IMR-90 (cell line): ENCODE measurements at regions not wholly inside any gene's neighbourhood (a gene's known extent, or its start where the extent isn't known, plus 50 kb on each side); places are given as distances from the start of the nearest gene placed in this dataset. TPM values are rescaled to one million over a fixed set of nuclear protein-coding genes. Genes with fewer than 3 reads are reported as not detected.

ENCODE experiments used
- ATAC-seq: fragments of 200-7000 bp; cut with Tn5 transposase; 2 replicates; pipeline ENCODE4 v1.9.1; 2020; ENCODE audit warnings: low read depth, mild to moderate bottlenecking, moderate library complexity
- BruUV-seq: library from RNA; stranded (reverse); fragments of 400-500 nt; replicated peaks from 2 replicates; lab custom pipeline; 2021; lab: Mats Ljungman, UMichigan
- CTCF ChIA-PET: fragments of 300-600 bp; formaldehyde crosslinking; extraction: SDS; loops from one replicate; lab custom pipeline; 2021; ENCODE audit warnings: antibody characterized with exemption; lab: Yijun Ruan, JAX
- POLR2A ChIA-PET: fragments of 300-600 bp; sonication (Branson Sonifier 250); formaldehyde crosslinking; loops from one replicate; lab custom pipeline; 2022; ENCODE audit warnings: antibody characterized with exemption; ENCODE audit not compliant: unreplicated experiment; lab: Charles Lee
- DNase-seq: peaks from one replicate; pipeline ENCODE4 v3.0.0; 2013
- H2AFZ ChIP-seq: replicated peaks from 2 replicates; pipeline ENCODE3; 2013; ENCODE audit warnings: low read length, mild to moderate bottlenecking; ENCODE audit not compliant: poor library complexity
- H2AK5ac ChIP-seq: 2 replicates; pipeline ENCODE4 v1.6.1; 2013; ENCODE audit warnings: low read depth, low read length, inconsistent platforms
- H2AK9ac ChIP-seq: replicated peaks from 2 replicates; pipeline ENCODE3; 2013; ENCODE audit warnings: mild to moderate bottlenecking, low read depth, low read length, moderate library complexity; ENCODE audit not compliant: poor library complexity
- H2BK120ac ChIP-seq: 2 replicates; pipeline ENCODE4 v1.6.1; 2013; ENCODE audit warnings: low read depth, low read length, inconsistent platforms
- H2BK15ac ChIP-seq: 3 replicates; pipeline ENCODE4 v1.6.1; 2013; ENCODE audit warnings: low read depth, low read length, inconsistent platforms
- H2BK20ac ChIP-seq: 2 replicates; pipeline ENCODE4 v1.6.1; 2013; ENCODE audit warnings: low read depth, mild to moderate bottlenecking, inconsistent platforms, low read length, moderate library complexity
- H2BK5ac ChIP-seq: 2 replicates; pipeline ENCODE4 v1.6.1; 2013; ENCODE audit warnings: mild to moderate bottlenecking, low read depth, low read length, inconsistent platforms; ENCODE audit not compliant: poor library complexity, severe bottlenecking
- H3K14ac ChIP-seq: replicated peaks from 2 replicates; pipeline ENCODE4 v1.6.1; 2013; ENCODE audit warnings: low read depth, low read length, inconsistent platforms
- H3K18ac ChIP-seq: 2 replicates; pipeline ENCODE4 v1.6.1; 2013; ENCODE audit warnings: low read depth, low read length, control low read depth
- H3K23ac ChIP-seq: 2 replicates; pipeline ENCODE4 v1.6.1; 2013; ENCODE audit warnings: low read depth, low read length, inconsistent platforms
- H3K27ac ChIP-seq: 2 replicates; pipeline ENCODE4 v1.5.1; 2013; ENCODE audit warnings: mild to moderate bottlenecking, control low read depth, low read length; ENCODE audit not compliant: insufficient read depth
- H3K27me3 ChIP-seq: 2 replicates; pipeline ENCODE4 v1.6.1; 2013; ENCODE audit warnings: low read length; ENCODE audit not compliant: control insufficient read depth, insufficient read depth
- H3K36me3 ChIP-seq: 2 replicates; pipeline ENCODE4 v1.6.1; 2013; ENCODE audit warnings: low read length, mixed read lengths; ENCODE audit not compliant: control insufficient read depth, insufficient read depth
- H3K4ac ChIP-seq: 2 replicates; pipeline ENCODE4 v1.6.1; 2013; ENCODE audit warnings: low read depth, low read length, inconsistent platforms
- H3K4me1 ChIP-seq: 2 replicates; pipeline ENCODE4 v1.6.1; 2013; ENCODE audit warnings: low read length, mixed read lengths; ENCODE audit not compliant: control insufficient read depth, insufficient read depth
- H3K4me2 ChIP-seq: 2 replicates; pipeline ENCODE4 v1.6.1; 2013; ENCODE audit warnings: low read depth, mild to moderate bottlenecking, control low read depth, low read length, moderate library complexity
- H3K4me3 ChIP-seq: 2 replicates; pipeline ENCODE4 v1.5.1; 2013; ENCODE audit warnings: low read depth, mild to moderate bottlenecking, control low read depth, low read length, moderate library complexity; ENCODE audit not compliant: insufficient read depth
- H3K56ac ChIP-seq: 2 replicates; pipeline ENCODE4 v1.6.1; 2013; ENCODE audit warnings: low read length, inconsistent platforms; ENCODE audit not compliant: insufficient read depth; ENCODE audit errors: extremely low read depth
- H3K79me1 ChIP-seq, 2 experiments: 2 replicates each; pipeline ENCODE4 v1.6.1; 2013; ENCODE audit warnings: low read length in 2 of 2, inconsistent platforms in 1 of 2, low read depth in 1 of 2
- H3K9ac ChIP-seq: 2 replicates; pipeline ENCODE4 v1.6.1; 2013; ENCODE audit warnings: low read depth, low read length, control low read depth
- H3K9me1 ChIP-seq: 2 replicates; pipeline ENCODE4 v1.6.1; 2013; ENCODE audit warnings: low read length, inconsistent platforms; ENCODE audit not compliant: insufficient read depth
- H3K9me3 ChIP-seq: 2 replicates; pipeline ENCODE4 v1.6.1; 2013; ENCODE audit warnings: low read length; ENCODE audit not compliant: control insufficient read depth, insufficient read depth
- H4K20me1 ChIP-seq: 2 replicates; pipeline ENCODE4 v1.6.1; 2013; ENCODE audit warnings: low read length, inconsistent platforms; ENCODE audit not compliant: insufficient read depth
- H4K5ac ChIP-seq: 2 replicates; pipeline ENCODE4 v1.6.1; 2013; ENCODE audit warnings: mild to moderate bottlenecking, low read depth, low read length, control low read depth
- H4K8ac ChIP-seq, 2 experiments: 2 replicates each; pipeline ENCODE4 v1.6.1; 2013; ENCODE audit warnings: low read depth in 2 of 2, low read length in 2 of 2, control low read depth in 1 of 2, inconsistent platforms in 1 of 2
- H4K91ac ChIP-seq: 2 replicates; pipeline ENCODE4 v1.6.1; 2013; ENCODE audit warnings: low read depth, low read length, inconsistent platforms; ENCODE audit not compliant: insufficient read depth
- CHD1 ChIP-seq: IDR thresholded peaks from 2 replicates; pipeline ENCODE4 v1.6.1; 2012; ENCODE audit warnings: low read depth, low read length, improper control_type of control experiment
- ELK1 ChIP-seq: fragments of 150-350 bp; IDR thresholded peaks from 2 replicates; pipeline ENCODE4 v1.6.1; 2016; ENCODE audit warnings: low read depth, mild to moderate bottlenecking, low read length, moderate library complexity, borderline replicate concordance
- MAFK ChIP-seq: IDR thresholded peaks from 2 replicates; pipeline ENCODE4 v1.6.1; 2012; ENCODE audit warnings: low read depth, low read length, improper control_type of control experiment
- POLR2A ChIP-seq: IDR thresholded peaks from 2 replicates; pipeline ENCODE4 v1.6.1; 2012; ENCODE audit warnings: mild to moderate bottlenecking, low read depth, low read length
- RFX5 ChIP-seq: IDR thresholded peaks from 2 replicates; pipeline ENCODE4 v1.8.0; 2012; ENCODE audit warnings: low read depth, mild to moderate bottlenecking, low read length, moderate library complexity
- WGBS, 2 experiments: methylation state at CpG; one replicate each; pipeline versions ENCODE4 v1.1.5 to v1.1.7; 2013; ENCODE audit warnings: missing lambda C conversion rate in 2 of 2; ENCODE audit not compliant: insufficient read length in 1 of 2; ENCODE audit errors: extremely low coverage in 2 of 2; 5-methylcytosine and 5-hydroxymethylcytosine counted together
- dilution Hi-C: fragments of 300-500 bp; cut with HindIII; formaldehyde crosslinking; loops from one replicate; pipeline ENCODE4 v1.14.3; 2018; ENCODE audit warnings: low sequenced_read_pairs; ENCODE audit not compliant: unreplicated experiment
- in situ Hi-C: fragments of 300-500 bp; cut with MboI; formaldehyde crosslinking; loops from 3 replicates; pipeline ENCODE4 v1.14.3; 2019; ENCODE audit warnings: low sequenced_read_pairs, inconsistent platforms, mixed read lengths
- intact Hi-C: fragments of 100-400 bp; cut with micrococcal nuclease; formaldehyde crosslinking; loops from 2 replicates; pipeline ENCODE4 v1.10.0; 2022
- microRNA-seq, 2 experiments: library from miRNA; stranded (forward) in 1 of 2; unstranded in 1 of 2; fragments of 10-50 nt in 1 of 2; fragments of <30 nt in 1 of 2; gene quantifications in 1 of 2; microRNA quantifications in 1 of 2; one replicate each; pipeline versions ENCODE3 to v1.1.0; 2013 to 2020; ENCODE audit not compliant: insufficient read depth in 1 of 2, insufficient read length in 1 of 2, unreplicated experiment in 1 of 2
- small RNA-seq, 5 experiments: library from RNA; depleted of rRNA; stranded (forward); fragments of <200 nt; gene quantifications; one replicate each; pipeline ENCODE3, GENCODE V24; 2012

- BruUV-seq: no TSS peak
- H4K5ac ChIP-seq: no peak overlapping the region
- H3K14ac ChIP-seq: no peak overlapping the region
- H3K18ac ChIP-seq: no peak overlapping the region
- ATAC-seq (no peak), DNase-seq (no peak)
- H3K9me1 ChIP-seq: no peaks in the 10 kb centered on the region
- no peak overlapping the region for H3K4me2 ChIP-seq
- no peak overlapping the region for H3K9ac ChIP-seq
- H3K56ac ChIP-seq: no peak overlapping the region
- H2BK20ac ChIP-seq: no peak overlapping the region
- WGBS, 2 experiments: no CpG with 5 or more reads among the region's 1 CpG
- no peak overlapping the region for H3K4ac ChIP-seq
- H3K4me1 ChIP-seq: no peaks in the 10 kb centered on the region
- H3K27ac ChIP-seq: no peak overlapping the region
- no peak overlapping the region for H3K4me3 ChIP-seq
- no peak overlapping the region for H3K23ac ChIP-seq
- no peak overlapping the region for H2AFZ ChIP-seq
- in situ Hi-C loops: no loop called here
- H4K91ac ChIP-seq: no peak overlapping the region
- H2AK5ac ChIP-seq: no peak overlapping the region
- no peak overlapping the region for H2BK5ac ChIP-seq
- H4K8ac ChIP-seq: no peak overlapping the region
- intact Hi-C loops: no loop called here
- H2BK15ac ChIP-seq: no peak overlapping the region
- dilution Hi-C loops: no loop called here
- no peak for TF ChIP-seq RFX5
- no peak for TF ChIP-seq POLR2A
- no peak for TF ChIP-seq MAFK
- TF ChIP-seq ELK1: no peak
- no peak for TF ChIP-seq CHD1
- POLR2A ChIA-PET: no interaction called here
- H2BK120ac ChIP-seq: no peak overlapping the region
- H4K20me1 ChIP-seq: no peaks in the 10 kb centered on the region
- no peaks in the 10 kb centered on the region for H3K36me3 ChIP-seq
- H3K79me1 ChIP-seq: no peaks in the 10 kb centered on the region
- H3K9me3 ChIP-seq: no peaks in the 10 kb centered on the region; the same call in 1 of the 2 replicates
- no peak overlapping the region for H2AK9ac ChIP-seq
- H3K27me3 ChIP-seq: no peaks in the 10 kb centered on the region
- CTCF ChIA-PET: no interaction called here
These were observed 52.7 kb upstream of the LMO3 start for GRCh38 chr12:16658699-16659098.

Small RNA genes in the stretch of these regions (microRNA-seq; reads per million reads assigned to microRNA genes)
- gene MIR3974 (ENCODE audit: unreplicated experiment) (not detected), gene RNU6-837P (ENCODE audit: insufficient read depth, insufficient read length) (not detected)

Small RNA genes in the stretch of these regions (small RNA-seq; reads per million reads assigned to genes)
- 0 reads per million in 5 experiments for gene RNU6-837P
